Pancreas (tissue), 10 donors: ENCODE measurements at regions not wholly inside any gene's neighbourhood (a gene's known extent, or its start where the extent isn't known, plus 50 kb on each side); places are given as distances from the start of the nearest gene placed in this dataset.
A peak's percentile ranks its signal among the peaks of the same experiment; 100 is the strongest.

Source experiments
- ATAC-seq, 4 donors: fragments of 200-7000 bp; cut with Tn5 transposase; one replicate each; pipeline versions ENCODE4 v1.8.0 to v1.9.1; 2020; ENCODE audit warnings: mild to moderate bottlenecking in 4 of 4, moderate library complexity in 4 of 4
- DNase-seq, 6 donors: peaks; one replicate each; pipeline ENCODE4 v3.0.0-alpha.2; 2020
- FAIRE-seq: peaks from 2 replicates; lab custom pipeline; 2012; peaks lifted over from hg19 to GRCh38; lab: Jason Lieb, UNC
- H3K27ac ChIP-seq, 4 donors: fragments of 200-600 bp; sonication (generic); 1 replicate in 3 of 4; 2 replicates in 1 of 4; pipeline versions ENCODE4 v1.5.0 to v1.8.0; 2020
- H3K27me3 ChIP-seq, 4 donors: fragments of 200-600 bp; one replicate each; pipeline ENCODE4 v1.8.0; 2021
- H3K36me3 ChIP-seq, 3 donors: fragments of 200-600 bp; sonication (generic) in 1 of 3; one replicate each; pipeline versions ENCODE4 v1.5.0 to v1.8.0; 2020 to 2021
- H3K4me1 ChIP-seq, 3 donors: fragments of 200-600 bp; one replicate each; pipeline ENCODE4 v1.8.0; 2021
- H3K4me3 ChIP-seq, 4 donors: fragments of 200-600 bp; sonication (generic) in 2 of 4; one replicate each; pipeline versions ENCODE4 v1.5.0 to v1.8.0; 2020 to 2021
- H3K9me3 ChIP-seq, 4 donors: fragments of 200-600 bp; one replicate each; pipeline ENCODE4 v1.8.0; 2021
- WGBS, 2 donors: extraction: QIAGEN DNeasy Blood & Tissue Kit; methylation state at CpG; one replicate each; pipeline ENCODE4 v1.1.7; 2013; 5-methylcytosine and 5-hydroxymethylcytosine counted together
- intact Hi-C, 3 donors: fragments of 100-400 bp; cut with DNase I; formaldehyde crosslinking; loops; one replicate each; pipeline versions ENCODE4 v1.11.1 to v1.14.2; 2022
- TF ChIP-seq, protein P1 (sequence below), 4 donors: fragments of 200-600 bp; sonication (generic) in 3 of 4; IDR thresholded peaks; one replicate each; pipeline versions ENCODE4 v1.5.0 to v1.8.0; 2021; ENCODE audit warnings: antibody characterized with exemption in 4 of 4
- donor health status: healthy with polysubstance abuse.
- donor health status: DM: no; HTN: no; CAD: no; lungs with moderate emphysema.
- donor health status: DM: no; HTN: no; CAD: no.
- donor health status: control.
- donor health status: control.
- donor health status: Bipolar disorder and iron deficiency.
- donor health status: DM: yes; HTN: yes; CAD: no.
- donor health status: DM: no; HTN: no; CAD: no.
- donor health status: DM: no; HTN: no; CAD: no.
- donor health status: DM: yes; HTN: yes; CAD: no.

DNA sequence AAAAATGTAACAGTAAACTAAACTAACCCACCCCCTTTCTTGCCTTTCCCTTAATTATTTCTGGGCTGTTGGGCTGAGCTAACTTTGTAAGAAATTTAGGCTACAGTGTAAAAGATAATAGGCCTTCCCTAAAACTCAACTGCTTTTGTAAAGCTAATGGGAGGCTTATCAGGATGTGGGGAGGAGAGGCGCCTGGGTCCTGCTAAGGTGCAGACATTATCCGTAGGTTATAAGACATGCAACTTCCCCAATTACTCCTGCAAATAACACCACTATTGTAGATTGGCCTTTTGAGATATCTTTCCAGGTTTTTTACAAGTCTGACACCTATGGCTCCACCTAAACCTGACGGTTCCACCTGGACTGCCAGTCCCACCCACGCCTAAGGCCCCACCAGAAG, 88.3 kb downstream of the NPAP1 start:
- DNase-seq, result no peak
- Histone ChIP-seq H3K27ac (no peak overlapping the region), H3K9me3 (no peaks in the 10 kb centered on the region), H3K4me1 (no peaks in the 10 kb centered on the region), H3K27me3 (peaks cover 0 to 5% (median 2%) of the 10 kb centered on the region in 4 donors), H3K4me3 (no peak overlapping the region), H3K36me3 (no peaks in the 10 kb centered on the region)
- intact Hi-C loops, result loop anchor here in 1 of 3 donors (10.0 kb wide), 1 partner anchor 741 kb away; no protein-coding TSS in a partner anchor
- 59 to 60% methylated on average over 4 of the region's 4 CpGs for WGBS, 2 donors
- no peak for FAIRE-seq
- TF ChIP-seq, protein P1, sequence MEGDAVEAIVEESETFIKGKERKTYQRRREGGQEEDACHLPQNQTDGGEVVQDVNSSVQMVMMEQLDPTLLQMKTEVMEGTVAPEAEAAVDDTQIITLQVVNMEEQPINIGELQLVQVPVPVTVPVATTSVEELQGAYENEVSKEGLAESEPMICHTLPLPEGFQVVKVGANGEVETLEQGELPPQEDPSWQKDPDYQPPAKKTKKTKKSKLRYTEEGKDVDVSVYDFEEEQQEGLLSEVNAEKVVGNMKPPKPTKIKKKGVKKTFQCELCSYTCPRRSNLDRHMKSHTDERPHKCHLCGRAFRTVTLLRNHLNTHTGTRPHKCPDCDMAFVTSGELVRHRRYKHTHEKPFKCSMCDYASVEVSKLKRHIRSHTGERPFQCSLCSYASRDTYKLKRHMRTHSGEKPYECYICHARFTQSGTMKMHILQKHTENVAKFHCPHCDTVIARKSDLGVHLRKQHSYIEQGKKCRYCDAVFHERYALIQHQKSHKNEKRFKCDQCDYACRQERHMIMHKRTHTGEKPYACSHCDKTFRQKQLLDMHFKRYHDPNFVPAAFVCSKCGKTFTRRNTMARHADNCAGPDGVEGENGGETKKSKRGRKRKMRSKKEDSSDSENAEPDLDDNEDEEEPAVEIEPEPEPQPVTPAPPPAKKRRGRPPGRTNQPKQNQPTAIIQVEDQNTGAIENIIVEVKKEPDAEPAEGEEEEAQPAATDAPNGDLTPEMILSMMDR (IDR thresholded peaks at IDR 0.05), result no peak
- ATAC-seq, result no peak

DNA sequence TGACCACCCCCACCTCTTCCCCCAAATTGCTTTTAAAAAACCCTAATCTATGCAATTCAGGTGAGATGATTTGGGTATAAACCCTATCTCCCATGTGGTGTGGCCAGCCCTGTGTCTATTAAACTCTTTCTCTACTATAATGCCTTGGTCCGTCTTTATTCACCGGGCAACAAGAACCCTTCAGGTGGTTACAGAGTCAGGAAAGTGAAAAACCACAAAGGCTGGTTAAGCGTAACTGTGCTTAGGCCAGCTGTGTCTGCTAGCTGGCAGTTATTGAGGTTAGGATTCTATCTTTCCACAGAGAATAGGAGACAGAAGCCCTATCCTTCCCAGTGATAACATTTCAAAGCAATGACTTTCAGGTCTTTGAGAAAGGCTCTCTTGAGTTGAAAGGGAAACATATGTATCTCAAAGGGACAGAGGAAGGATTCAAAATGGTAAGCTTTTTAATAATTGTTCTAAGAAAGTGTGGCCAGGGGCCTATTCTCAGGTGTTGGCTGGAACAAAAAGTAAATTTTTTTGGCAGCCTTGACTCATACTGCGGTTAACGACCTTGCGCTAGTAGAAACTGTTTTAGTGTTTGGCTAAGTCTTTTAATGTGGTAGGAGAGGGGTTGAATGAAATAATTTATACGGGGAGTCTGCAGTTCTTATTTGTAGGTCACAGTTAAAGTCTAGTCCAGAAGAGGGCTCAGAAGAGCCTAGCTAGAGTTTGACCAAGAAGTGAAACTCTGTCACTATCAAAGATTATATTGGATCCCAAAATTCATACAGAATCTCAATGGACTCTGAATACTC, 89.0 kb downstream of the NPAP1 start:
- DNase-seq (no peak), ATAC-seq (no peak), FAIRE-seq (no peak)
- Histone ChIP-seq H3K36me3 (no peaks in the 10 kb centered on the region), H3K27me3 (peaks cover 0 to 5% (median 0%) of the 10 kb centered on the region in 4 donors), H3K27ac (no peak overlapping the region), H3K9me3 (no peaks in the 10 kb centered on the region), H3K4me3 (no peak overlapping the region), H3K4me1 (no peaks in the 10 kb centered on the region)
- WGBS, 2 donors, result 75 to 78% methylated on average over 7 of the region's 7 CpGs
- TF ChIP-seq, protein P1 (IDR thresholded peaks at IDR 0.05), result no peak
- intact Hi-C loops, result loop anchor here in 1 of 3 donors (10.0 kb wide), 1 partner anchor 740 kb away; no protein-coding TSS in a partner anchor

DNA sequence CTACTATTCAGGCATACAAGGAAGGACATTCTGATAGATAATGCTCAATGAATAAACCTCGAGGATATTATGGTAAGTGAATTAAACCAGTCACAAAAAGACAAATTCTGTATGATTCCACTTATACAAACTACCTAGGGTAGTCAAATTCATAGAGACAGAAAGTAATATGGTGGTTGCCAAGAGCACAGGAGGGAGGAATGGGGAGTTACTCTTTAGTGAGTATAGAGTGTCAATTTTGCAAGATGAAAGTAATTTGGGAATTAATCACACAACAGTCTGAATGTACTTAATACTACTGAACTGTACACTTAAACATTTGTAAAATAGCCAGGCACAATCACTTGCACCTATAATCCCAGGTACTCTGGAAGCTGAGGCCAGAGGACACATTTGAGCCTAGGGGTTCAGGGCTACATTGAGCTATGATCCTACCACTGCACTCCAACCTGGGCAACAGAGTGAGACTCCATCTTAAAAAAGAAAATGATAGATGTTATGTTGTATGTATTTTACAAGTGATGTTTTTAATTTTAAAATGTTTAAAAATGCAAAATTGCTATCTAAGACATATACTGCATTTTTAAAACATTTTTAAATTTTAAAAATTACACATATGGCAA, 91.0 kb downstream of the NPAP1 start:
- Histone ChIP-seq H3K27ac (no peak overlapping the region), H3K9me3 (no peaks in the 10 kb centered on the region), H3K4me3 (no peak overlapping the region), H3K27me3 (peaks cover 0 to 6% (median 4%) of the 10 kb centered on the region in 4 donors), H3K36me3 (no peaks in the 10 kb centered on the region), H3K4me1 (no peaks in the 10 kb centered on the region)
- no peak for DNase-seq
- 45 to 52% methylated on average over 1 of the region's 1 CpG for WGBS, 2 donors
- intact Hi-C loops, result loop anchor here in 1 of 3 donors (10.0 kb wide), 1 partner anchor 738 kb away; no protein-coding TSS in a partner anchor
- no peak for ATAC-seq
- TF ChIP-seq, protein P1 (IDR thresholded peaks at IDR 0.05), result no peak
- FAIRE-seq, result no peak

DNA sequence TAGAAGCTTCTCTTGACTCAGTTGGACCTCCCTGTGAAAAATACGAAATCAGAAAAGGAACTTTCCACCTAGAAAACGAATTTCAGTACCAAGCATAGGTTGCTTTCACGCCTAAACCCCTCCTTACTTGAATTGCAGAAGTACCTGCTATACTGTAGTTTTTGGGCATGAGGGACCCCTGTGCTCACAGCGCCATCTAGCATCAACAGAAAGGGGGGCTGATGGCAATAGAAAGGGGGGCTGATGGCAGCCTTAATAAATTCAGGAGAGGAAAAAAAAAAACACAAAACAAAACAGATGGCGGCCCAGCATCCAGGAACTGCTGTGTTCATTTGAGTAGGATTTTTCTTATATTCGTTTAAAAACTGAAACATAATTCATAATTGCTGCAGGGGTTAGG, 96.7 kb downstream of the NPAP1 start:
- no peaks in the 10 kb centered on the region for H3K9me3 ChIP-seq
- WGBS, 2 donors, result 16 to 22% methylated on average over 6 of the region's 6 CpGs
- intact Hi-C loops, result no loop called here
- H3K4me1 ChIP-seq, result no peaks in the 10 kb centered on the region
- peaks cover 0 to 9% (median 5%) of the 10 kb centered on the region in 4 donors for H3K27me3 ChIP-seq
- FAIRE-seq (no peak), DNase-seq (no peak), ATAC-seq (no peak)
- peak overlapping the region in 2 of 4 donors; percentile 33 to 46 for H3K4me3 ChIP-seq
- TF ChIP-seq, protein P1 (IDR thresholded peaks at IDR 0.05), result no peak
- H3K27ac ChIP-seq, result no peak overlapping the region
- H3K36me3 ChIP-seq, result no peaks in the 10 kb centered on the region
